Hematopoietic multipotent progenitor cell treated with erythropoietin and hydrocortisone succinate and interleukin-3 and kit ligand, for 15 days (in vitro differentiated cells): ENCODE measurements at regions not wholly inside any gene's neighbourhood (a gene's known extent, or its start where the extent isn't known, plus 50 kb on each side); places are given as distances from the start of the nearest gene placed in this dataset.
A peak's percentile ranks its signal among the peaks of the same experiment; 100 is the strongest.
"Not testable (repeated sequence)": the region's sequence is repeated elsewhere in the genome, so short reads cannot be mapped to it uniquely, and the experiment has no call there.

ENCODE experiments used
- DNase-seq: peaks from one replicate; pipeline ENCODE4 v3.0.0-alpha.2; 2015; ENCODE audit warnings: low spot score

DNA sequence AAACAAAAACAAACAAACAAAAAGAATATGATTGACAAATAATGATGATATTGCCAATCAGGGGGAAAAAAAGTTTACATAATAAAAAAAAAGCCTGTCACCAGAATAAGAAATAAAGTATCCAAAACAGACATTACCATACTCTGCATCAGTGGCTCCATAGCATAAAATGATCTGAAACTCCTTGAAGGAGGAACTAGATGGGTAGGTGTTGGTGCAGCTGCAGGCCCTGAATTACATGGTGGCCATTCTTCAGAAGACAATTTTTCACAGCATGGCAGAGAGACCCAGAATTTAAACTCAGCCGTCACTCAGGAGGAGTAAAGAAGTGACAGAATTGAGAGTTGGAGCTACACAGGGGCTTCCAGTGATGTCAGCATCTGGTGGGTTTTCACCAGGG, 60.2 kb downstream of the GLUL start:
- no peak for DNase-seq

GRCh38 chr1:182330303-182330702, 61.3 kb downstream of the GLUL start:
- DNase-seq = peak; percentile 81

- DNase-seq = peak; percentile 19
These were observed 62.1 kb downstream of the GLUL start for GRCh38 chr1:182329471-182329870.

GRCh38 chr1:182328591-182328990, 63.0 kb downstream of the GLUL start:
- DNase-seq = no peak

DNA sequence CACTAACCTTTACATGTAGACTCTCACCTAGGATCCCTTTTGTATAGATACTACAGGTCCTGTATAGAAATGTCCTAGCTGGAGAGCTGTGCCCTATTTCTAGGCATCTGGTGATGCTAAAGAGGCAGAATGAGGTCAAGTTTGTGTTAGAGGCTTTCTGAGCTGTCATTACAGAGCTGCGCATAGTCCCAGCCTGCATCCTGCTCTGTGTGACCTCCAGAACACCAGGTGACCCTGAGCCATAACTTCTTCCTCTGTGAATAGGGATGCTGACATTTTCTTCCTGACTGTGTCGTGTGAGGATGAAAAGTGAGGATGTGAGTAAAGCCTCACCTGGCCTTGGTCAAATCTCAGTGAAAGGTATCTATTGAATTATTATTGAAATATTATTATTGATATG, 66.3 kb downstream of the GLUL start:
- DNase-seq = no peak

DNA sequence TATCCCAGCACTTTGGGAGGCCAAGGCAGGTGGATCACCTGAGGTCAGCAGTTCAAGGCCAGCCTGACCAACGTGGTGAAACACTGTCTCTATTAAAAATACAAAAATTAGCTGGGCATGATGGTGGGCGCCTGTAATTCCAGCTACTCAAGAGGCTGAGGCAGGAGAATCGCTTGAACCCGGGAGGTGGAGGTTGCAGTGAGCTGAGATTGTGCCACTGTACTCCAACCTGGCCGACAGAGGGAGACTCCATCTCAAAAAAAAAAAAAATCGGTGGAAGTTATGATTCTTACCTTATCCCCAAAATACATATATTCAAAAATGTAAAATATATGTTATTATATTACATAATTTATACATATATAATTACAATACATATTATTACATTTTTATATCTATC, 70.1 kb downstream of the GLUL start:
- DNase-seq = not testable (repeated sequence)

GRCh38 chr1:182317611-182318161, 73.9 kb downstream of the GLUL start:
- DNase-seq = no peak

- DNase-seq = not testable (repeated sequence)
These were observed 75.1 kb downstream of the GLUL start for GRCh38 chr1:182316454-182316853.

GRCh38 chr1:182315167-182315556, 76.4 kb downstream of the GLUL start:
- no peak for DNase-seq

DNA sequence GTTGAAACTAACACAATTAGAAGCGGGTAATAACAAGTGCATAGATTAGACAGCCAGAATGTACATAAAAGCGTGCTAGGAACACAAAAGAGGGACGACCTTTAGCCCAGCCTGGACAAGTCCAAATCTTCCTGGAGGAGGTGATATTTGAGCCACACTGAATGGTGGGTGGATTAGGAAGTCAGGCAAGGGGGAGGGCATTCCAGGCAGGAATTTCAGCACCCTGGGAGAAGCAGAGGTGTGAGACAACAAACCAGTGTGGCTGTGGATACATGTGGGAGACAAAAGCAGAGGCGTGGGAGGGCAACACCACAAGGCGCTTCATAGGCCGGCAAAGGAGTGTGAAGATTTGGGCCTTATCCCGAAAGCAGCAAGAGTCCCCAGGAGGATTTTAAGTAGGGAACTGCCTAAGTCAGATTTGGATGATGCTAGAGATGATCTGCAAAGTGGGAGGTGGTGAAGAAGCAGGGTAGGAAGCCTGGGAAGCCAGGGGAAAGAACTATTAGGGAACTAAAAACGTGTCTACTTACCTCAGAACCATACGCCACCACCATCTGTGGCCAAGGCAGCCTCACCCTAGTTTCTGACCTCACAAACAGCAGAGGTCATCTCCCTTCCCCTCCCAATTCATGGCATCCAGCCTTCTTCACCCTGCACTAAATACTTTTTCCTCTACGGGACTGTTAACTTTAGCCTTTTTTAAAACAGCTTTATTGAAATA, 81.8 kb downstream of the GLUL start:
- DNase-seq = no peak

DNA sequence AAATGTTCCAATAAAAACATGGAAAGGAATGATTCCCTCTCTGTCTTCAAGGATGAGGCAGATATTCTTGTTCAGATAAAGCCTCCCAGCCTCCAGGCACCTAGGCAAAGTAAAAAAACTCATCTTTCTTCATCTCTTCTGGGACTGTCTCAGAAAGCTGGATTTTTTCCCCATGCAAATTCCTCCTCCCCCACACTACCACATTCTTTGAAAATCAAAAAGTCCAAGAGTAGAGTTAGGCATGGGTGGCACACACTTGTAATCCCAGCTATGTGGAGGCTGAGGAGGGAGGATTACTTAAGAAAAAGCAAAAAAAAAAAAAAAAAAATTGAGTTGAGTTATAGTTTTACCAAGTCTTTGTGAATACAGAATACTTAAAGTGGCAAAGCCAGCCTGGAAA, 82.8 kb downstream of the GLUL start:
- DNase-seq = no peak

GRCh38 chr1:182307486-182307885, 84.1 kb downstream of the GLUL start:
- DNase-seq = not testable (repeated sequence)

- no peak for DNase-seq
These were observed 85.7 kb downstream of the GLUL start for GRCh38 chr1:182305861-182306260.

DNA sequence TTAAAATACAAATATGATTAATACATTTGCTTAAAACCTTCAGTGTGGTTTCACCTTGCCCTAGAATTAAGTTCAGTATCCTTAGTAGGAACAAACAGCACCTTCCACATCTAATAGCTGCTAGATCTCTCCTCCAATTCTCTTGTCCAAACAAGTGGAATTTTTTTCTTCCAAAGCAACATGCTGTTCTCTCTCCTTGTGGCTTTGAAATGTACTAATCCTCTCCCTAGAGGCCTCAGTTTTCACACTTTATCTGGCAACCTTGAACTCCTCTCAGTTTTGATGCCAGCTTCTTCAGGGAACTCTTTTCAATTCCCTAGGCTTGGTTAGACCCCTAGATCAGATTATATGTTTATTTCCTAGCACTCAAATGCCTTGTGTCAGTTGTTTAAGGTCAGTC, 87.0 kb downstream of the GLUL start:
- no peak for DNase-seq

DNA sequence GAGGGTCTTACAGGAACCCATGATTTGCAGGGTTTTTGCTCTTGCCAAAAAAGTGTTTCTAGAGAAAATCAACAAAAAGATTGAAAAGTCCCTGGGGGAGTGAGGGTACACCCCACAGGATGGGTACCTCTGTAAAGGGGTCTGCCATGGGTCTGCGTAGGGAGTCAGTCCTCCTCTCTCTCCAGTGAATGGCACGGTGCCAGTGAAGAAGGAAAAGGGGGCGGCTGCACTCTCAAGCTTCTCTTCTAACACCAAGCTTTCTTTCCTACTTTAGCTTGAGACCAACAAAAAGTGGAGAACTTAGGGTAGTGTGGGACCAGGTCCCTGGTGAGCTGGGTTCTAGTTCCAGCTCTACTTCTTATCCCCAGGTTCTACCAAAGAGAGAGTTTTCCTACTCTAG, 87.4 kb downstream of the GLUL start:
- DNase-seq = no peak

GRCh38 chr1:182303778-182304177, 87.8 kb downstream of the GLUL start:
- DNase-seq = no peak

DNA sequence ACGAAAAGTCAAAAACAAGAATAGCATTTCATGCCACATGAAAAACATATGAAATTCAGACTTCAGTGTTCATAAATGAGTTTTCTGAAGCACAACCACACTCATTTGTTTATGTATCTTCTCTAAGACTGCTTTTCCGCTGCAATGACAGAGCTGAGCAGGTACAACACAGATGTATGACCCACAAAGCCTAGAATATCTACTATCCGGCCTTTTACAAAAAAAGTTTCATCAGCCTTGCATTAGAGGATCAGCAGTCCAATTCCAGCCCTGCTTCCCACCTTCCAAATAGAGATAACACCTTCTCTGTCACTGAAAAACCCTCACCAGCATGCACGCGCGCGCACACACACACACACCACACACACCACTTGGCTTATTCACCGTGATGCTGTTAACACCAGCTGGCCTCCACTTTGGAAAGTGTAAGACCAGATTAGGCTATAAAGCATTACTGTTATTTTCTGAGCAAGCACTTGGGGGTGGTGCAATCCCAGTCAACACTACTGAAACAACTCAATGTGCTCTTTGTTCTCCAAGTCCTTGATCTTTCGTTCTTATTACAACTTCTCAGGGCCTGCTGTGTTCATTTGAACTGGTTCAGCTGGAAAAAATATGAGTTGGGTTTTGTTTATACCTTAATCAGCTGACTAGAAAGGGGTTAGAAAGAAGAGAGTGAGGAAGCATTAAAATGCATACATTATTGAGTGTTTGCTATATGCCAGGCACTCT, 90.0 kb downstream of the GLUL start:
- peak; percentile 67 for DNase-seq

- peak; percentile 74 for DNase-seq
These were observed 90.6 kb downstream of the GLUL start for GRCh38 chr1:182301026-182301436.

DNA sequence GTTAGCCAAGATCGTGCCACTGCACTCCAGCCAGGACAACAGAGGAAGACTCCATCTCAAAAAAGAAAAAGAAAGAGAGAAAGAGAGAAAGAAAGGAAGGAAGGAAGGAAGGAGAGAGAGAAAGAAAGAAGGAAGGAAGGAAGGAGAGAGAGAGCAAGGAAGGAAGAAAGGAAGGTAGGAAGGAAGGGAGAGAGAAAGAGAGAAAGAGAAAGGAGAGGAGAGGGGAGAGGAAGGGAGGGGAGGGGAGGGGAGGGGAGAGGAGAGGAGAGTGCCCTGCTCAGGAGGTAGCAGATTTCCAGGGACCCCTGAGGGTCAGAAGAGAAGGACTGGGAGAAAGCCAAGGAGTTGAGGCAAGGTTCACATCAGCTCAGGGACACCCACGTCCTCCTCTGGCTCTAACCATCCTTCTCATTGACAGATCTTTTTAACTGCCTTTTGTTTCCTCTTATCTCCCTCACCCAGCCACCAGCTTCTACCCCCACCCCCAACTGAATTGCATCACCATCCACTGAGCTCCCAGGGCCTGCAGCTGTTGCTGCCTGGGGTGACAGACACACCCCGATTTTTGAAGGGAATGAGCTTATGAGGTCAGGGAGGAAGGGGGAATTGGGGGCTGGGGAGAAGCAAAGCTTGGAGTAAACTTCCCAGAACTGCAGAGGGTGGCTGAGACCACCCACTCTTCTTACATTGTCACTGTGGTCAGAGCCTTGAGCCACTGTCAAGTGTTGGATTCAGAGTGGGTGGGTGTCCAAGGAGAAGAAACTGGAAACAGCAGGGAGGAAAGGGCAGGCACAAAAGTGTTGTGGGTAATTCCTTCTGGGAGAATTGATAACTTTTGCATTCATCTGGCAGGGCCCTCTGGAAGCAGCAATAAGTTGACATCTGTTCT, 91.6 kb downstream of the GLUL start:
- peak; percentile 92 for DNase-seq

GRCh38 chr1:182299054-182299727, 92.4 kb downstream of the GLUL start:
- DNase-seq = not testable (repeated sequence)

DNA sequence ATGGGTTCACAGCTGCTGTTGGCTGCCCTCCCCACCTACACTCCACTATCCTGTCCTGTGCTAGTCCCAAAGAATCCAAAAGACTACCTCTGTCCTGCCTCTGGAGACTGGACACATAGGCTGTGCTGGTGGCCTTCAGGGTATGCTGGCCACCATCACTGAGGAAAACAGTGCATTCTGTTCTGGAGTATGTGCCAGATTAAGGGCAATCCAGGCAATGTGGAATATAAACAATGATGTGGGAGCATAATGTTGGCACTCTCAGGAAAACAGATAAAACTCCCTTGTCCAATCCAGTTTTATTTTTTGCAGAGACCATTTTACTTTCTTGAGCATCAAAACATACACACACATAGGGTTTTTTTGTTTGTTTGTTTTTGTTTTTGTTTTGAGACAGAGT, 94.3 kb downstream of the GLUL start:
- no peak for DNase-seq

DNA sequence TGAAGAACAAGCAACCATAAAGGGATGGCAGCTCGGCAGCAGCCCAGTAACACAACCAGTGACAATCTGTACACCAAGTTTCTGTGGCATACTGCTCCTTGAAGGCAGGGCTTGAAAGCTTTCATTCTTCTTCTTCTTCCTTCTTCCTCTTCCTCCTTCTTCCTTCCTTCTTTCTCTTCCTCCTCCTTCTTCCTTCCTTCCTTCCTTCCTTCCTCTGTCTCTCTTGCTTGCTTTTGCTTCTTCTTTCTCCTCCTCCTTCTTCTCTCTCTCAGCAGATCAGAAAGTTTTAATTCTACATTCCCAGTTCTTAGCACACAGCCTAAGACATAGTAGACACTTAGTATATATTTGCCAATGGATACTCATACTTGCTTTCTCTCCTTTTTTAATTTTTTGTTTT, 95.9 kb downstream of the GLUL start:
- DNase-seq = no peak
